B cell (primary cell): ENCODE measurements at regions not wholly inside any gene's neighbourhood (a gene's known extent, or its start where the extent isn't known, plus 50 kb on each side); places are given as distances from the start of the nearest gene placed in this dataset.

ENCODE experiments used
- ATAC-seq: fragments of 200-7000 bp; cut with Tn5 transposase; one replicate; pipeline ENCODE4 v1.10.0; 2021; ENCODE audit warnings: low read depth, mild to moderate bottlenecking, moderate number of reproducible peaks, moderate library complexity
- CTCF ChIA-PET: fragments of 350-600 bp; sonication (Branson Sonifier 250); formaldehyde crosslinking; loops from one replicate; lab custom pipeline; 2021; ENCODE audit warnings: antibody characterized with exemption, inconsistent platforms; lab: Charles Lee
- POLR2A ChIA-PET: fragments of 350-600 bp; sonication (Branson Sonifier 250); formaldehyde crosslinking; loops from one replicate; lab custom pipeline; 2021; ENCODE audit warnings: antibody characterized with exemption; lab: Charles Lee
- DNase-seq: peaks from one replicate; pipeline ENCODE4 v3.0.0; 2013
- H2AFZ ChIP-seq: 2 replicates; pipeline ENCODE4 v1.6.1; 2012; ENCODE audit warnings: mild to moderate bottlenecking, low read depth, low read length; ENCODE audit not compliant: insufficient read depth, poor library complexity, severe bottlenecking
- H3K27ac ChIP-seq, 2 donors: 1 replicate in 1 of 2; 2 replicates in 1 of 2; pipeline ENCODE4 v1.5.1; 2012 to 2013; ENCODE audit warnings: low read length in 2 of 2, mild to moderate bottlenecking in 2 of 2, moderate library complexity in 1 of 2
- H3K27me3 ChIP-seq, 4 experiments: fragments of 200-600 bp in 1 of 4; sonication (generic) in 1 of 4; replicated peaks in 1 of 4; 1 replicate in 2 of 4; 2 replicates in 2 of 4; pipeline versions ENCODE4 v1.6.1 to v1.7.0; 2013 to 2016; ENCODE audit warnings: low read length in 3 of 4, mild to moderate bottlenecking in 2 of 4, mixed read lengths in 1 of 4, moderate library complexity in 1 of 4; ENCODE audit not compliant: insufficient read depth in 4 of 4, control insufficient read depth in 3 of 4; ENCODE audit errors: control extremely low read depth in 1 of 4
- H3K36me3 ChIP-seq, 2 experiments: replicated peaks in 1 of 2; 1 replicate in 1 of 2; 2 replicates in 1 of 2; pipeline versions ENCODE4 v1.6.1 to v1.7.1; 2013; ENCODE audit warnings: low read length in 1 of 2; ENCODE audit not compliant: insufficient read depth in 2 of 2, control insufficient read depth in 1 of 2; ENCODE audit errors: control extremely low read depth in 1 of 2, extremely low read depth in 1 of 2
- H3K4me1 ChIP-seq, 2 donors: fragments of 200-600 bp in 1 of 2; sonication (generic) in 1 of 2; 1 replicate in 1 of 2; 2 replicates in 1 of 2; pipeline versions ENCODE4 v1.5.1 to v1.6.1; 2013 to 2017; ENCODE audit warnings: low read length in 2 of 2; ENCODE audit not compliant: control insufficient read depth in 2 of 2, insufficient read depth in 2 of 2
- H3K4me2 ChIP-seq: replicated peaks from 2 replicates; pipeline ENCODE3; 2012; ENCODE audit warnings: mild to moderate bottlenecking, low read depth, low read length; ENCODE audit not compliant: poor library complexity, severe bottlenecking
- H3K4me3 ChIP-seq, 5 experiments: fragments of 200-600 bp in 1 of 5; sonication (generic) in 1 of 5; 1 replicate in 3 of 5; 2 replicates in 2 of 5; pipeline versions ENCODE4 v1.5.1 to v1.7.0; 2011 to 2016; ENCODE audit warnings: low read length in 4 of 5, mild to moderate bottlenecking in 4 of 5, low read depth in 2 of 5, control low read depth in 1 of 5, moderate library complexity in 1 of 5; ENCODE audit not compliant: insufficient read depth in 1 of 5; ENCODE audit errors: control extremely low read depth in 1 of 5, extremely low read depth in 1 of 5
- H3K79me2 ChIP-seq: fragments of 200-600 bp; sonication (generic); one replicate; pipeline ENCODE4 v1.6.0; 2016; ENCODE audit warnings: low read length; ENCODE audit not compliant: control insufficient read depth, insufficient read depth
- H3K9ac ChIP-seq: fragments of 200-600 bp; sonication (generic); 2 replicates; pipeline ENCODE4 v1.6.1; 2017; ENCODE audit warnings: mild to moderate bottlenecking, low read length, moderate library complexity
- H3K9me3 ChIP-seq, 3 donors: one replicate each; pipeline versions ENCODE4 v1.6.1 to v1.7.1; 2013; ENCODE audit warnings: low read length in 2 of 3; ENCODE audit not compliant: control insufficient read depth in 2 of 3, insufficient read depth in 1 of 3; ENCODE audit errors: control extremely low read depth in 1 of 3
- H4K20me1 ChIP-seq: 2 replicates; pipeline ENCODE4 v1.6.0; 2012; ENCODE audit warnings: mild to moderate bottlenecking, low read length; ENCODE audit not compliant: insufficient read depth, control insufficient read depth, poor library complexity, severe bottlenecking
- H3K27ac Mint-ChIP-seq: one replicate; pipeline ENCODE4 v1.8.0; 2021; ENCODE audit warnings: mixed read lengths
- H3K27me3 Mint-ChIP-seq: one replicate; pipeline ENCODE4 v1.8.0; 2021; ENCODE audit warnings: mixed read lengths
- H3K4me1 Mint-ChIP-seq: one replicate; pipeline ENCODE4 v1.8.0; 2021; ENCODE audit warnings: mixed read lengths
- H3K4me3 Mint-ChIP-seq: one replicate; pipeline ENCODE4 v1.8.0; 2021; ENCODE audit warnings: mixed read lengths
- H3K9me3 Mint-ChIP-seq: one replicate; pipeline ENCODE4 v1.8.0; 2022; ENCODE audit warnings: mixed read lengths; ENCODE audit not compliant: insufficient read depth
- CTCF ChIP-seq: fragments of 200-600 bp; IDR thresholded peaks from one replicate; pipeline ENCODE4 v1.8.0; 2022; ENCODE audit warnings: antibody characterized with exemption, mild to moderate bottlenecking
- EZH2 ChIP-seq: IDR thresholded peaks from 2 replicates; pipeline ENCODE4 v1.6.1; 2012; ENCODE audit warnings: borderline replicate concordance, low read depth, mild to moderate bottlenecking, moderate library complexity, low read length; ENCODE audit not compliant: insufficient read depth, poor library complexity, severe bottlenecking
- WGBS: methylation state at CpG from one replicate; pipeline ENCODE4 v1.1.5; 2013; ENCODE audit warnings: missing lambda C conversion rate; ENCODE audit not compliant: insufficient coverage; 5-methylcytosine and 5-hydroxymethylcytosine counted together
- intact Hi-C: fragments of 100-400 bp; cut with micrococcal nuclease; formaldehyde crosslinking; loops from one replicate; pipeline ENCODE4 v1.10.0; 2022

- Histone ChIP-seq H3K36me3 (no peaks in the 10 kb centered on the region), H3K27me3 (no peaks in the 10 kb centered on the region), H3K4me2 (no peak overlapping the region), H3K9ac (no peak overlapping the region), H3K4me3 (no peak overlapping the region), H3K79me2 (no peaks in the 10 kb centered on the region), H4K20me1 (no peaks in the 10 kb centered on the region), H2AFZ (no peak overlapping the region), H3K9me3 (no peaks in the 10 kb centered on the region), H3K4me1 (no peaks in the 10 kb centered on the region), H3K27ac (no peak overlapping the region)
- peaks cover 4% of the 10 kb centered on the region for H3K27me3 Mint-ChIP-seq
- no peak overlapping the region for H3K27ac Mint-ChIP-seq
- no peak for DNase-seq
- intact Hi-C loops, result no loop called here
- H3K9me3 Mint-ChIP-seq, result peaks cover 2% of the 10 kb centered on the region
- CTCF ChIA-PET, result no interaction called here
- POLR2A ChIA-PET, result no interaction called here
- H3K4me1 Mint-ChIP-seq, result no peaks in the 10 kb centered on the region
- WGBS, result 50% methylated on average over 2 of the region's 2 CpGs
- ATAC-seq, result no peak
- no peak overlapping the region for H3K4me3 Mint-ChIP-seq
- TF ChIP-seq EZH2, result no peak
- TF ChIP-seq CTCF, result no peak
These were observed 661.6 kb downstream of the DHX35 start for GRCh38 chr20:39623584-39624234.

GRCh38 chr20:39619271-39619785 lies 657.2 kb downstream of the DHX35 start:
- Histone ChIP-seq H4K20me1 (no peaks in the 10 kb centered on the region), H3K4me3 (no peak overlapping the region), H3K4me1 (no peaks in the 10 kb centered on the region), H3K27me3 (no peaks in the 10 kb centered on the region), H3K9me3 (no peaks in the 10 kb centered on the region), H3K79me2 (no peaks in the 10 kb centered on the region), H3K9ac (no peak overlapping the region), H3K4me2 (no peak overlapping the region), H3K27ac (no peak overlapping the region), H3K36me3 (no peaks in the 10 kb centered on the region), H2AFZ (no peak overlapping the region)
- CTCF ChIA-PET, result no interaction called here
- Mint-ChIP-seq H3K4me3 (no peak overlapping the region), H3K9me3 (no peaks in the 10 kb centered on the region), H3K4me1 (no peaks in the 10 kb centered on the region), H3K27me3 (no peaks in the 10 kb centered on the region), H3K27ac (no peak overlapping the region)
- intact Hi-C loops, result no loop called here
- POLR2A ChIA-PET, result no interaction called here
- DNase-seq (no peak), ATAC-seq (no peak)
- TF ChIP-seq CTCF (no peak), EZH2 (no peak)
- no CpG with 5 or more reads among the region's 1 CpG for whole genome bisulfite sequencing
